H1 (cell line): ENCODE measurements at regions not wholly inside any gene's neighbourhood (a gene's known extent, or its start where the extent isn't known, plus 50 kb on each side); places are given as distances from the start of the nearest gene placed in this dataset.

ENCODE experiments used
- CTCF ChIA-PET: fragments of 300-600 bp; sonication (Branson Sonifier 250); formaldehyde crosslinking; loops from one replicate; lab custom pipeline; 2021; ENCODE audit not compliant: partially characterized antibody; lab: Charles Lee
- POLR2A ChIA-PET: fragments of 300-600 bp; sonication (Branson Sonifier 250); formaldehyde crosslinking; loops from one replicate; lab custom pipeline; 2021; ENCODE audit warnings: inconsistent platforms; ENCODE audit not compliant: partially characterized antibody; lab: Charles Lee
- DNase-seq, 2 experiments: peaks; one replicate each; pipeline versions ENCODE4 v3.0.0 to v3.0.0-alpha.2; 2010 to 2022; ENCODE audit warnings: low spot score in 2 of 2, low read depth in 1 of 2, mixed read lengths in 1 of 2
- FAIRE-seq: peaks from 2 replicates; lab custom pipeline; 2011; peaks lifted over from hg19 to GRCh38; lab: Jason Lieb, UNC
- H2AFZ ChIP-seq: 2 replicates; pipeline ENCODE4 v1.8.1; 2012; ENCODE audit warnings: low read length, inconsistent platforms
- H2AK5ac ChIP-seq: 2 replicates; pipeline ENCODE4 v1.6.1; 2013; ENCODE audit warnings: low read depth, low read length
- H2BK120ac ChIP-seq: replicated peaks from 2 replicates; pipeline ENCODE3; 2013; ENCODE audit warnings: low read depth, low read length, inconsistent platforms
- H2BK12ac ChIP-seq: 2 replicates; pipeline ENCODE4 v1.6.1; 2013; ENCODE audit warnings: low read depth, low read length
- H2BK15ac ChIP-seq: 2 replicates; pipeline ENCODE4 v1.6.1; 2013; ENCODE audit warnings: low read length
- H2BK20ac ChIP-seq: 2 replicates; pipeline ENCODE4 v1.6.1; 2013; ENCODE audit warnings: low read length
- H2BK5ac ChIP-seq: 2 replicates; pipeline ENCODE4 v1.6.1; 2013; ENCODE audit warnings: low read depth, low read length
- H3K14ac ChIP-seq: 2 replicates; pipeline ENCODE4 v1.6.1; 2013; ENCODE audit warnings: inconsistent platforms; ENCODE audit not compliant: insufficient read length
- H3K18ac ChIP-seq: 2 replicates; pipeline ENCODE4 v1.6.1; 2013; ENCODE audit warnings: low read length; ENCODE audit errors: extremely low read depth
- H3K23ac ChIP-seq: 2 replicates; pipeline ENCODE4 v1.6.1; 2013; ENCODE audit warnings: inconsistent platforms; ENCODE audit not compliant: insufficient read length
- H3K23me2 ChIP-seq: 2 replicates; pipeline ENCODE4 v1.6.1; 2013; ENCODE audit warnings: low read depth, low read length
- H3K27ac ChIP-seq: 2 replicates; pipeline ENCODE4 v1.6.1; 2011; ENCODE audit warnings: low read depth, low read length, inconsistent platforms
- H3K27me3 ChIP-seq, 4 experiments: replicated peaks in 1 of 4; 1 replicate in 1 of 4; 2 replicates in 3 of 4; pipeline versions ENCODE4 v1.6.1 to v1.8.1; 2011 to 2013; ENCODE audit warnings: low read length in 3 of 4, mild to moderate bottlenecking in 3 of 4, inconsistent platforms in 2 of 4, mixed read lengths in 2 of 4, moderate library complexity in 1 of 4; ENCODE audit not compliant: control insufficient read depth in 3 of 4, insufficient read depth in 3 of 4; ENCODE audit errors: extremely low read depth in 1 of 4
- H3K36me3 ChIP-seq, 4 experiments: 2 replicates each; pipeline versions ENCODE4 v1.6.1 to v1.8.1; 2011 to 2013; ENCODE audit warnings: mild to moderate bottlenecking in 4 of 4, low read length in 3 of 4, moderate library complexity in 2 of 4, control low read depth in 1 of 4, inconsistent platforms in 1 of 4; ENCODE audit not compliant: insufficient read depth in 4 of 4, control insufficient read depth in 2 of 4
- H3K4ac ChIP-seq: replicated peaks from 2 replicates; pipeline ENCODE3; 2013; ENCODE audit warnings: low read length, low read depth, mixed read lengths, inconsistent platforms; ENCODE audit not compliant: insufficient read length
- H3K4me1 ChIP-seq, 4 experiments: replicated peaks in 1 of 4; 1 replicate in 1 of 4; 2 replicates in 3 of 4; pipeline versions ENCODE4 v1.6.1 to v1.8.1; 2011 to 2013; ENCODE audit warnings: low read length in 3 of 4, inconsistent platforms in 2 of 4, mixed read lengths in 1 of 4; ENCODE audit not compliant: insufficient read depth in 4 of 4, control insufficient read depth in 3 of 4
- H3K4me2 ChIP-seq, 2 experiments: 2 replicates each; pipeline versions ENCODE4 v1.6.1 to v1.8.1; 2011 to 2013; ENCODE audit warnings: low read depth in 2 of 2, low read length in 2 of 2, control low read depth in 1 of 2, inconsistent platforms in 1 of 2, mild to moderate bottlenecking in 1 of 2; ENCODE audit not compliant: insufficient read depth in 1 of 2
- H3K4me3 ChIP-seq, 4 experiments: fragments of 200-600, 300-600 bp in 1 of 4; sonication (generic), shearing (Covaris generic), sonication (Bioruptor Twin) in 1 of 4; 2 replicates each; pipeline versions ENCODE4 v1.5.1 to v1.8.1; 2011 to 2016; ENCODE audit warnings: low read length in 4 of 4, low read depth in 3 of 4, control low read depth in 2 of 4, inconsistent platforms in 2 of 4, mild to moderate bottlenecking in 2 of 4, mixed read lengths in 1 of 4, moderate library complexity in 1 of 4; ENCODE audit not compliant: insufficient read depth in 2 of 4; ENCODE audit errors: extremely low read depth in 1 of 4
- H3K56ac ChIP-seq: replicated peaks from 2 replicates; pipeline ENCODE3; 2013; ENCODE audit warnings: low read depth, mild to moderate bottlenecking, mixed read lengths, low read length, inconsistent platforms; ENCODE audit not compliant: insufficient read length
- H3K79me1 ChIP-seq: 2 replicates; pipeline ENCODE4 v1.6.1; 2013; ENCODE audit warnings: low read depth, low read length, control low read depth
- H3K79me2 ChIP-seq, 2 experiments: 2 replicates each; pipeline versions ENCODE4 v1.6.1 to v1.8.1; 2012 to 2013; ENCODE audit warnings: low read length in 2 of 2, mild to moderate bottlenecking in 2 of 2, inconsistent platforms in 1 of 2; ENCODE audit not compliant: insufficient read depth in 2 of 2, control insufficient read depth in 1 of 2
- H3K9ac ChIP-seq, 4 experiments: replicated peaks in 1 of 4; 1 replicate in 1 of 4; 2 replicates in 3 of 4; pipeline versions ENCODE4 v1.6.1 to v1.8.1; 2011 to 2013; ENCODE audit warnings: low read depth in 3 of 4, low read length in 3 of 4, control low read depth in 2 of 4, mild to moderate bottlenecking in 2 of 4, moderate library complexity in 2 of 4, inconsistent platforms in 1 of 4; ENCODE audit errors: extremely low read depth in 1 of 4
- H3K9me3 ChIP-seq, 2 experiments: 2 replicates each; pipeline versions ENCODE4 v1.6.1 to v1.8.1; 2012 to 2013; ENCODE audit warnings: mild to moderate bottlenecking in 2 of 2, moderate library complexity in 2 of 2, control low read depth in 1 of 2, inconsistent platforms in 1 of 2, low read depth in 1 of 2, low read length in 1 of 2, mixed read lengths in 1 of 2; ENCODE audit not compliant: insufficient read depth in 2 of 2
- H4K20me1 ChIP-seq, 2 experiments: replicated peaks in 1 of 2; 2 replicates each; pipeline versions ENCODE3 to v1.8.1; 2011 to 2013; ENCODE audit warnings: inconsistent platforms in 2 of 2, low read length in 2 of 2, mild to moderate bottlenecking in 1 of 2; ENCODE audit not compliant: insufficient read depth in 2 of 2, control insufficient read depth in 1 of 2
- H4K5ac ChIP-seq: 2 replicates; pipeline ENCODE4 v1.6.1; 2013; ENCODE audit warnings: low read length, low read depth, mixed read lengths, inconsistent platforms; ENCODE audit not compliant: insufficient read length
- H4K8ac ChIP-seq: 2 replicates; pipeline ENCODE4 v1.8.0; 2013; ENCODE audit warnings: mild to moderate bottlenecking, moderate library complexity, low read length, inconsistent platforms; ENCODE audit not compliant: insufficient read depth; ENCODE audit errors: extremely low read depth
- H4K91ac ChIP-seq: replicated peaks from 2 replicates; pipeline ENCODE3; 2013; ENCODE audit warnings: low read length, mixed read lengths, inconsistent platforms; ENCODE audit not compliant: insufficient read length
- ATF2 ChIP-seq: IDR thresholded peaks from 2 replicates; pipeline ENCODE4 v1.6.1; 2012; ENCODE audit warnings: low read length, inconsistent platforms
- ATF3 ChIP-seq: IDR thresholded peaks from 2 replicates; pipeline ENCODE4 v1.6.1; 2011; ENCODE audit warnings: low read depth, mild to moderate bottlenecking, low read length; ENCODE audit not compliant: insufficient read depth
- BCL11A ChIP-seq, 2 experiments: IDR thresholded peaks; one replicate each; pipeline ENCODE4 v1.6.1; 2011; ENCODE audit warnings: low read depth in 2 of 2, low read length in 2 of 2, mild to moderate bottlenecking in 2 of 2
- BRCA1 ChIP-seq: IDR thresholded peaks from 2 replicates; pipeline ENCODE4 v1.6.1; 2012; ENCODE audit warnings: low read depth, low read length, improper control_type of control experiment
- CBX8 ChIP-seq: fragments of 300-800, 300-1000 bp; sonication (generic); IDR thresholded peaks from 2 replicates; pipeline ENCODE4 v1.7.1; 2016; ENCODE audit warnings: low read depth, low read length, borderline replicate concordance
- CEBPB ChIP-seq: IDR thresholded peaks from 2 replicates; pipeline ENCODE4 v1.6.1; 2012; ENCODE audit warnings: low read depth, low read length
- CTBP2 ChIP-seq: IDR thresholded peaks from 2 replicates; pipeline ENCODE4 v1.7.0; 2011; ENCODE audit warnings: borderline replicate concordance, mild to moderate bottlenecking, moderate library complexity, mixed read lengths, low read length; ENCODE audit not compliant: insufficient read depth, insufficient read length
- KDM5A ChIP-seq: fragments of 200-600 bp; IDR thresholded peaks from 2 replicates; pipeline ENCODE4 v1.7.1; 2012; ENCODE audit warnings: mild to moderate bottlenecking, low read length, inconsistent platforms, mixed read lengths
- RAD21 ChIP-seq, 2 experiments: IDR thresholded peaks in 1 of 2; conservative IDR thresholded peaks in 1 of 2; 2 replicates each; pipeline ENCODE4 v1.6.1; 2011; ENCODE audit warnings: low read depth in 2 of 2, low read length in 2 of 2, improper control_type of control experiment in 1 of 2, inconsistent platforms in 1 of 2, mild to moderate bottlenecking in 1 of 2, moderate library complexity in 1 of 2
- SP2 ChIP-seq: IDR thresholded peaks from 2 replicates; pipeline ENCODE4 v1.6.1; 2012; ENCODE audit warnings: mild to moderate bottlenecking, low read length, inconsistent platforms
- WGBS, 2 experiments: shearing (Covaris generic) in 1 of 2; methylation state at CpG; one replicate each; pipeline versions ENCODE4 v1.1.6 to v1.1.7; 2013 to 2015; ENCODE audit warnings: low lambda C conversion rate in 2 of 2, mixed read lengths in 2 of 2, inconsistent platforms in 1 of 2, low coverage in 1 of 2, missing lambda C conversion rate in 1 of 2; ENCODE audit not compliant: insufficient replicate concordance in 2 of 2, insufficient coverage in 1 of 2, insufficient read length in 1 of 2; ENCODE audit errors: extremely low coverage in 1 of 2, missing lambda C conversion rate in 1 of 2; 5-methylcytosine and 5-hydroxymethylcytosine counted together

GRCh38 chr7:131800531-131800930 is 244.1 kb upstream of the PODXL start:
- H3K9ac ChIP-seq = no peak overlapping the region
- no peak overlapping the region for H2BK5ac ChIP-seq
- TF ChIP-seq KDM5A = no peak
- no peak for TF ChIP-seq RAD21 (IDR thresholded peaks at IDR 0.05 in 1 of 2, conservative IDR thresholded peaks at IDR 0.05 in 1 of 2; ENCODE audit: low read depth in 2 of 2, low read length in 2 of 2)
- TF ChIP-seq CTBP2 = no peak
- TF ChIP-seq CBX8 = no peak
- TF ChIP-seq BRCA1 = no peak
- TF ChIP-seq ATF3 = no peak
- no peak for TF ChIP-seq BCL11A (IDR thresholded peaks at IDR 0.05; ENCODE audit: low read depth in 2 of 2, low read length in 2 of 2)
- TF ChIP-seq SP2 = no peak
- no peak for TF ChIP-seq ATF2
- no peak for TF ChIP-seq CEBPB
- TF ChIP-seq, all 59 proteins: peak for 0
- Histone ChIP-seq H2AFZ (no peak overlapping the region), H4K5ac (no peak overlapping the region), H2BK15ac (no peak overlapping the region), H3K27me3 (no peaks in the 10 kb centered on the region), H4K91ac (no peak overlapping the region), H3K36me3 (no peaks in the 10 kb centered on the region), H3K9me3 (no peaks in the 10 kb centered on the region), H2BK120ac (no peak overlapping the region), H3K4ac (no peak overlapping the region), H3K4me1 (peaks cover 0 to 8% (median 5%) of the 10 kb centered on the region in 4 experiments; a peak in 4 of 7 replicates), H3K79me2 (no peaks in the 10 kb centered on the region), H3K79me1 (no peaks in the 10 kb centered on the region), H3K18ac (no peak overlapping the region), H3K56ac (no peak overlapping the region), H3K14ac (no peak overlapping the region), H2BK20ac (no peak overlapping the region), H3K4me3 (no peak overlapping the region), H4K20me1 (no peaks in the 10 kb centered on the region), H3K27ac (no peak overlapping the region), H3K4me2 (no peak overlapping the region), H3K23ac (no peak overlapping the region), H2AK5ac (no peak overlapping the region), H2BK12ac (no peak overlapping the region), H4K8ac (no peak overlapping the region), H3K23me2 (no peaks in the 10 kb centered on the region)
- POLR2A ChIA-PET = no interaction called here
- DNase-seq = no peak
- 100% methylated on average over 1 of the region's 1 CpG; no CpG with 5 or more reads in 1 of the 2 experiments for WGBS, 2 experiments
- FAIRE-seq = no peak
- CTCF ChIA-PET = interaction anchor here (0.6 to 1.4 kb wide), 4 partner anchors 13 to 34 kb away, joined by 3 to 4 read pairs (median 3); no protein-coding TSS in a partner anchor
